ENCODE measurements at regions not wholly inside any gene's neighbourhood (a gene's known extent, or its start where the extent isn't known, plus 50 kb on each side); places are given as distances from the start of the nearest gene placed in this dataset.

GRCh38 chr18:59055345-59056032 lies 84.2 kb upstream of the SEC11C start:
- Mint-ChIP-seq H3K4me3 (no peak overlapping the region), H3K4me1 (ENCODE audit: low read depth) (peaks cover 35% of the 10 kb centered on the region), H3K27me3 (ENCODE audit: insufficient read depth) (peaks cover 2% of the 10 kb centered on the region), H3K9me3 (no peaks in the 10 kb centered on the region), H3K36me3 (ENCODE audit: low read depth) (no peaks in the 10 kb centered on the region), H3K27ac (no peak overlapping the region)
- peak; percentile 65 for TF ChIP-seq CTCF (IDR thresholded peaks at IDR 0.05)
- no peak for DNase-seq

GRCh38 chr18:59056706-59057492 lies 82.8 kb upstream of the SEC11C start:
- TF ChIP-seq CTCF (IDR thresholded peaks at IDR 0.05), result peak; percentile 97
- Mint-ChIP-seq H3K9me3 (no peaks in the 10 kb centered on the region), H3K36me3 (ENCODE audit: low read depth) (no peaks in the 10 kb centered on the region), H3K27ac (no peak overlapping the region), H3K27me3 (ENCODE audit: insufficient read depth) (peaks cover 3% of the 10 kb centered on the region), H3K4me3 (no peak overlapping the region), H3K4me1 (ENCODE audit: low read depth) (peaks cover 35% of the 10 kb centered on the region)
- peak; percentile 57 for DNase-seq

- Mint-ChIP-seq H3K36me3 (ENCODE audit: low read depth) (no peaks in the 10 kb centered on the region), H3K9me3 (no peaks in the 10 kb centered on the region)
Measured at GRCh38 chr18:59057493-59057795, 82.2 kb upstream of the SEC11C start.

GRCh38 chr18:59057969-59058368 lies 81.7 kb upstream of the SEC11C start:
- TF ChIP-seq CTCF (IDR thresholded peaks at IDR 0.05), result no peak
- H3K9me3 Mint-ChIP-seq, result no peaks in the 10 kb centered on the region
- peak; percentile 22 for DNase-seq
- H3K27me3 Mint-ChIP-seq (ENCODE audit: insufficient read depth), result peaks cover 3% of the 10 kb centered on the region
- no peak overlapping the region for H3K27ac Mint-ChIP-seq
- no peaks in the 10 kb centered on the region for H3K36me3 Mint-ChIP-seq (ENCODE audit: low read depth)
- H3K4me1 Mint-ChIP-seq (ENCODE audit: low read depth), result peaks cover 32% of the 10 kb centered on the region
- H3K4me3 Mint-ChIP-seq, result no peak overlapping the region

More at GRCh38 chr18:59057493-59057795, 82.2 kb upstream of the SEC11C start:
- peaks cover 35% of the 10 kb centered on the region for H3K4me1 Mint-ChIP-seq (ENCODE audit: low read depth)
- TF ChIP-seq CTCF (IDR thresholded peaks at IDR 0.05), result peak; percentile 67
- DNase-seq, result no peak
- peaks cover 3% of the 10 kb centered on the region for H3K27me3 Mint-ChIP-seq (ENCODE audit: insufficient read depth)
- no peak overlapping the region for H3K4me3 Mint-ChIP-seq
- no peak overlapping the region for H3K27ac Mint-ChIP-seq

- no peaks in the 10 kb centered on the region for H3K36me3 Mint-ChIP-seq (ENCODE audit: low read depth)
- no peak overlapping the region for H3K27ac Mint-ChIP-seq
- H3K27me3 Mint-ChIP-seq (ENCODE audit: insufficient read depth), result peaks cover 3% of the 10 kb centered on the region
- H3K4me1 Mint-ChIP-seq (ENCODE audit: low read depth), result peaks cover 24% of the 10 kb centered on the region
- H3K9me3 Mint-ChIP-seq, result no peaks in the 10 kb centered on the region
- TF ChIP-seq CTCF (IDR thresholded peaks at IDR 0.05), result no peak
- H3K4me3 Mint-ChIP-seq, result no peak overlapping the region
- DNase-seq, result no peak
Measured at GRCh38 chr18:59059140-59059539, 80.5 kb upstream of the SEC11C start.
